Mesenchymal stem cell (in vitro differentiated cells and primary cell): ENCODE measurements at regions not wholly inside any gene's neighbourhood (a gene's known extent, or its start where the extent isn't known, plus 50 kb on each side); places are given as distances from the start of the nearest gene placed in this dataset.
"Not testable (repeated sequence)": the region's sequence is repeated elsewhere in the genome, so short reads cannot be mapped to it uniquely, and the experiment has no call there.

Experiments
- DNase-seq: peaks from one replicate; pipeline ENCODE4 v3.0.0-alpha.2; 2013
- H2AFZ ChIP-seq: one replicate; pipeline ENCODE4 v1.6.1; 2013; ENCODE audit warnings: low read depth, mild to moderate bottlenecking, control low read depth, inconsistent platforms, low read length, moderate library complexity
- H2AK5ac ChIP-seq: 2 replicates; pipeline ENCODE4 v1.6.1; 2013; ENCODE audit warnings: low read length, moderate library complexity, mild to moderate bottlenecking, inconsistent platforms; ENCODE audit not compliant: severe bottlenecking
- H2BK120ac ChIP-seq: one replicate; pipeline ENCODE4 v1.6.1; 2013; ENCODE audit warnings: low read depth, mild to moderate bottlenecking, inconsistent platforms, low read length, moderate library complexity
- H2BK12ac ChIP-seq, 2 experiments: one replicate each; pipeline ENCODE4 v1.6.1; 2013; ENCODE audit warnings: inconsistent platforms in 2 of 2, low read length in 2 of 2, mild to moderate bottlenecking in 2 of 2, moderate library complexity in 2 of 2, control low read depth in 1 of 2
- H2BK15ac ChIP-seq: one replicate; pipeline ENCODE4 v1.6.1; 2013; ENCODE audit warnings: mild to moderate bottlenecking, low read depth, inconsistent platforms; ENCODE audit not compliant: poor library complexity, severe bottlenecking
- H2BK5ac ChIP-seq: 2 replicates; pipeline ENCODE4 v1.6.1; 2013; ENCODE audit warnings: low read depth, mild to moderate bottlenecking, low read length, control low read depth, inconsistent platforms; ENCODE audit not compliant: poor library complexity, severe bottlenecking
- H3K14ac ChIP-seq, 2 experiments: one replicate each; pipeline ENCODE4 v1.6.1; 2013; ENCODE audit warnings: inconsistent platforms in 2 of 2, low read length in 2 of 2, control low read depth in 1 of 2, mild to moderate bottlenecking in 1 of 2, moderate library complexity in 1 of 2
- H3K18ac ChIP-seq, 2 experiments: one replicate each; pipeline ENCODE4 v1.6.1; 2013; ENCODE audit warnings: inconsistent platforms in 2 of 2, low read length in 2 of 2, control low read depth in 1 of 2, low read depth in 1 of 2, mild to moderate bottlenecking in 1 of 2
- H3K23ac ChIP-seq, 2 experiments: one replicate each; pipeline ENCODE4 v1.6.1; 2013; ENCODE audit warnings: inconsistent platforms in 2 of 2, low read length in 2 of 2, mild to moderate bottlenecking in 2 of 2, moderate library complexity in 2 of 2, control low read depth in 1 of 2
- H3K27ac ChIP-seq: 2 replicates; pipeline ENCODE4 v1.5.1; 2013; ENCODE audit warnings: mild to moderate bottlenecking, moderate library complexity, low read length, control low read depth, inconsistent platforms; ENCODE audit not compliant: poor library complexity, severe bottlenecking
- H3K27me3 ChIP-seq, 2 experiments: 2 replicates each; pipeline versions ENCODE4 v1.6.1 to v1.7.0; 2013; ENCODE audit warnings: low read length in 2 of 2, mild to moderate bottlenecking in 2 of 2, moderate library complexity in 2 of 2, control low read depth in 1 of 2, inconsistent platforms in 1 of 2; ENCODE audit not compliant: control insufficient read depth in 1 of 2, insufficient read depth in 1 of 2
- H3K36me3 ChIP-seq, 2 experiments: 2 replicates each; pipeline versions ENCODE4 v1.6.1 to v1.7.0; 2013; ENCODE audit warnings: low read length in 2 of 2, control low read depth in 1 of 2, inconsistent platforms in 1 of 2, low read depth in 1 of 2, mild to moderate bottlenecking in 1 of 2; ENCODE audit not compliant: insufficient read depth in 2 of 2, control insufficient read depth in 1 of 2
- H3K4ac ChIP-seq, 2 experiments: one replicate each; pipeline ENCODE4 v1.6.1; 2013; ENCODE audit warnings: inconsistent platforms in 2 of 2, low read length in 2 of 2, mild to moderate bottlenecking in 2 of 2, moderate library complexity in 2 of 2, control low read depth in 1 of 2, low read depth in 1 of 2
- H3K4me1 ChIP-seq: 2 replicates; pipeline ENCODE4 v1.6.1; 2013; ENCODE audit warnings: low read depth, low read length, control low read depth; ENCODE audit not compliant: control insufficient read depth, insufficient read depth
- H3K4me2 ChIP-seq: 2 replicates; pipeline ENCODE4 v1.6.1; 2013; ENCODE audit warnings: low read length, mild to moderate bottlenecking, inconsistent platforms; ENCODE audit not compliant: poor library complexity, severe bottlenecking
- H3K4me3 ChIP-seq, 2 experiments: 2 replicates each; pipeline versions ENCODE4 v1.5.1 to v1.7.0; 2013; ENCODE audit warnings: low read length in 2 of 2, mild to moderate bottlenecking in 2 of 2, control low read depth in 1 of 2, low read depth in 1 of 2; ENCODE audit not compliant: insufficient read depth in 1 of 2
- H3K79me1 ChIP-seq: replicated peaks from 2 replicates; pipeline ENCODE4 v1.6.1; 2013; ENCODE audit warnings: mild to moderate bottlenecking, control low read depth, low read length, inconsistent platforms; ENCODE audit not compliant: poor library complexity, severe bottlenecking
- H3K9ac ChIP-seq: 2 replicates; pipeline ENCODE4 v1.7.0; 2013; ENCODE audit warnings: mild to moderate bottlenecking, low read length, moderate library complexity
- H3K9me3 ChIP-seq: 2 replicates; pipeline ENCODE4 v1.7.0; 2013; ENCODE audit warnings: mild to moderate bottlenecking, low read length; ENCODE audit not compliant: control insufficient read depth
- H4K8ac ChIP-seq: one replicate; pipeline ENCODE4 v1.6.1; 2013; ENCODE audit warnings: inconsistent platforms, mild to moderate bottlenecking, low read length, moderate library complexity
- H4K91ac ChIP-seq: one replicate; pipeline ENCODE4 v1.6.1; 2013; ENCODE audit warnings: mild to moderate bottlenecking, low read length, inconsistent platforms
- WGBS: methylation state at CpG from one replicate; pipeline ENCODE4 v1.1.7; 2013; ENCODE audit warnings: mixed read lengths; 5-methylcytosine and 5-hydroxymethylcytosine counted together

DNA sequence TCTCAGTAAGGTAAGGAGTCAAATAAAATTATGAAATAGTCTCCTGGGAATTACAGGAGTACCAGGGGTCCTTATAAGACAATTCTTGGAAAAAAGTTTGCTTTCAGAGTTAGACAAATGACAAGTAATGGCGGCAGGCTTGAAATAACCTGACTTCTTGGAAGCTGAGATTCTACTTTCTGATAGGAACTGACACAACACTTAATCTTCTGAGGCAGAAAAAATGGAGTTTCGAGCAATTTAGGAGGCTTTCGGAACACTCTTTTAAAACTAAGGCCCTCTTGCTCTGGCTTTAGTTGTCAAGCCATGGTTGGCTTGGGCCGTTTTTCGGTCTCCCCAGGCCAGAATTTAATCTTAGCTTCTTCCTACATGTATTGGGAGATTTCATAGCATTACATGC, 260.0 kb downstream of the GATA3 start:
- Histone ChIP-seq H3K36me3 (no peaks in the 10 kb centered on the region), H3K23ac (no peak overlapping the region), H3K79me1 (no peaks in the 10 kb centered on the region), H3K27ac (no peak overlapping the region), H3K9ac (no peak overlapping the region), H4K91ac (no peak overlapping the region), H3K4me1 (no peaks in the 10 kb centered on the region), H2BK15ac (no peak overlapping the region), H2AK5ac (no peak overlapping the region), H3K18ac (no peak overlapping the region), H2BK5ac (no peak overlapping the region), H3K4me2 (no peak overlapping the region), H2BK12ac (no peak overlapping the region), H3K27me3 (peaks cover 0 to 4% of the 10 kb centered on the region in 2 experiments), H2BK120ac (no peak overlapping the region), H4K8ac (no peak overlapping the region), H2AFZ (no peak overlapping the region), H3K14ac (no peak overlapping the region), H3K4me3 (no peak overlapping the region), H3K9me3 (no peaks in the 10 kb centered on the region), H3K4ac (no peak overlapping the region)
- WGBS: 82% methylated on average over 5 of the region's 5 CpGs
- DNase-seq: no peak

DNA sequence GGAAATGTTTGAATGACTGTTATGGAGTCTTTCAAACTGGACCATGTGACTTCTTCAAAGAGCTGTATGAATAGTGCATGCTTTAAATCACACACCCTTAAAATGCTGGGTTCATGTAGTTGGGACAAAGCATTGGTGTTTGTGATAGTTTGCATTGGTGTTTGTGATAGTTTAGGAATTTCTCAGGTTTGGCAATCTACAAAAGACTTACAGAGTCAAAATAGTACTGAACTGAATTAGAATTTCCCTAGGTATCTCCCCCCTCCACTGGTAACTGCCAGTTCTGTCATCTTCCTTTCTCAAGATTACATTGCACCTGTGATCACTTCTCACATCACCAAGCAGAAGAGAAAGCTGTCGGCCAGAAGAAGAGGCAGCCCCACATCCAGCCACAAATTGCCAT, 261.1 kb downstream of the GATA3 start:
- Histone ChIP-seq H3K4me1 (no peaks in the 10 kb centered on the region), H2BK5ac (no peak overlapping the region), H3K9me3 (no peaks in the 10 kb centered on the region), H4K91ac (no peak overlapping the region), H3K14ac (no peak overlapping the region), H3K79me1 (no peaks in the 10 kb centered on the region), H3K23ac (no peak overlapping the region), H2BK12ac (no peak overlapping the region), H3K36me3 (no peaks in the 10 kb centered on the region), H3K27ac (no peak overlapping the region), H3K9ac (no peak overlapping the region), H3K4me2 (no peak overlapping the region), H3K27me3 (peaks cover 0 to 4% of the 10 kb centered on the region in 2 experiments), H2AFZ (no peak overlapping the region), H3K4ac (no peak overlapping the region), H4K8ac (no peak overlapping the region), H3K4me3 (no peak overlapping the region), H2BK120ac (no peak overlapping the region), H2AK5ac (no peak overlapping the region), H3K18ac (no peak overlapping the region), H2BK15ac (no peak overlapping the region)
- DNase-seq: no peak
- WGBS: 90% methylated on average over 1 of the region's 1 CpG

DNA sequence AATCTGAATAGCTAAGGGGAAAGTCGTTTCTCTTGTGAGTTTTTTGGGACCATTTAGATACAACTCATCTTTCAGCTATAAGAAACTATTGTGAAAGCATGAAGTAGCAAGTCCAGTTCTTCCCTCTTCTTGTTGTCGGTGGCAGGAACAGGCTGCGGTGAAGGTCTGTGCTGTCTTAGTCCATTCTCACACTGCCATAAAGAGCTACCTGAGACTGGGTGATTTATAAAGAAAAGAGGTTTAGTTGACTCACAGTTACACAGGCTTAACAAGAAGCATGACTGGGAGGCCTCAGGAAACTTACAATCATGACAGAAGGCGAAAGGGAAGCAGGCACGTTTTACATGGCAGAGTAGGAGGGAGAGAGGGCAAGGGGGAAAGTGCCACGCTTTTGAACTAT, 261.8 kb downstream of the GATA3 start:
- DNase-seq: no peak
- no peak overlapping the region for H3K18ac ChIP-seq
- no peaks in the 10 kb centered on the region for H3K79me1 ChIP-seq
- H3K27me3 ChIP-seq: peaks cover 0 to 4% of the 10 kb centered on the region in 2 experiments
- H2BK120ac ChIP-seq: no peak overlapping the region
- no peak overlapping the region for H4K8ac ChIP-seq
- 98% methylated on average over 4 of the region's 6 CpGs for WGBS
- H4K91ac ChIP-seq: no peak overlapping the region
- no peak overlapping the region for H3K14ac ChIP-seq
- H3K23ac ChIP-seq: no peak overlapping the region
- no peak overlapping the region for H2AK5ac ChIP-seq
- H2AFZ ChIP-seq: no peak overlapping the region
- no peak overlapping the region for H2BK15ac ChIP-seq
- no peaks in the 10 kb centered on the region for H3K36me3 ChIP-seq
- no peak overlapping the region for H2BK12ac ChIP-seq
- H3K4me3 ChIP-seq: no peak overlapping the region
- H3K4me2 ChIP-seq: no peak overlapping the region
- no peak overlapping the region for H3K9ac ChIP-seq
- no peak overlapping the region for H3K27ac ChIP-seq
- H3K4me1 ChIP-seq: no peaks in the 10 kb centered on the region
- H2BK5ac ChIP-seq: no peak overlapping the region
- H3K9me3 ChIP-seq: no peaks in the 10 kb centered on the region
- H3K4ac ChIP-seq: no peak overlapping the region

DNA sequence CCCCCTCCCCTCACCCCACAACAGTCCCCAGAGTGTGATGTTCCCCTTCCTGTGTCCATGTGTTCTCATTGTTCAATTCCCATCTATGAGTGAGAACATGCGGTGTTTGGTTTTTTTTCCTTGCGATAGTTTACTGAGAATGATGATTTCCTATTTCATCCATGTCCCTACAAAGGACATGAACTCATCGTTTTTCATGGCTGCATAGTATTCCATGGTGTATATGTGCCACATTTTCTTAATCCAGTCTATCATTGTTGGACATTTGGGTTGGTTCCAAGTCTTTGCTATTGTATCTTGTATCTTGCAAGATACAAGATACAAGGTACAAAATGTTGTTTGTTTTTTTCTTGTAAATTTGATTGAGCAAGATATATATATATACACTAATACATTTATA, 263.9 kb downstream of the GATA3 start:
- H2BK15ac ChIP-seq, H3K18ac ChIP-seq, H2BK5ac ChIP-seq, H2BK12ac ChIP-seq, H3K27ac ChIP-seq, H2BK120ac ChIP-seq, H3K4ac ChIP-seq, DNase-seq, H3K23ac ChIP-seq, H3K27me3 ChIP-seq, H3K4me2 ChIP-seq, H4K91ac ChIP-seq, H2AFZ ChIP-seq, H3K9ac ChIP-seq, H4K8ac ChIP-seq, H3K79me1 ChIP-seq, H3K4me3 ChIP-seq, H3K4me1 ChIP-seq, H2AK5ac ChIP-seq, H3K14ac ChIP-seq, H3K9me3 ChIP-seq, H3K36me3 ChIP-seq: not testable (repeated sequence)
- WGBS: no CpG with 5 or more reads among the region's 3 CpGs
